ENCODE measurements at regions not wholly inside any gene's neighbourhood (a gene's known extent, or its start where the extent isn't known, plus 50 kb on each side); places are given as distances from the start of the nearest gene placed in this dataset.

DNA sequence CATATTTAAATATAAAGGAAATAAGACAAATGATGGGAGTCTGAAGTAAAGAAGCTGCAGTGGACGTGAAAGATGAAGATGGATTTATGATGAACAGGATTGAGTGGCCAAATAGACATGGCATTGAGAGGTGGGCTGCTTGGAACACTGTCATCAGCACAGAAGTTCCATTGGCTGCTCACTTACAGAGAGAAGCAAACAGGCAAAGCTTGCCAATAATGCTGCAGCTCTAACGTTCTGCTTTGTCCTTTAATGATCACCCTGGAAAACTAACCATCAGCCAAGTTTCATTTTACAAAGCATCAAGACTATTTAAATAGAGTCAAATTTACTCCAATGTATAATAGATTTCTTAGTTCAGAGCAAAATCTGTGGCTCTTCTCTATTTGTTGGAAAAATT is 721.4 kb downstream of the TMTC2 start:
- Histone ChIP-seq H3K27ac (no peak overlapping the region), H3K9me3 (no peaks in the 10 kb centered on the region), H3K4me1 (no peaks in the 10 kb centered on the region), H3K36me3 (ENCODE audit: low read depth, missing control alignments) (no peaks in the 10 kb centered on the region), H3K4me3 (no peak overlapping the region), H3K27me3 (no peaks in the 10 kb centered on the region)
- 61% methylated on average over 2 of the region's 2 CpGs for WGBS, 2 donors
- intact Hi-C loops (cut with DNase I; ENCODE audit: low total_unique reads) = no loop called here
- TF ChIP-seq CTCF (IDR thresholded peaks at IDR 0.05) (no peak), POLR2A (IDR thresholded peaks at IDR 0.05) (no peak)
- DNase-seq = no peak

DNA sequence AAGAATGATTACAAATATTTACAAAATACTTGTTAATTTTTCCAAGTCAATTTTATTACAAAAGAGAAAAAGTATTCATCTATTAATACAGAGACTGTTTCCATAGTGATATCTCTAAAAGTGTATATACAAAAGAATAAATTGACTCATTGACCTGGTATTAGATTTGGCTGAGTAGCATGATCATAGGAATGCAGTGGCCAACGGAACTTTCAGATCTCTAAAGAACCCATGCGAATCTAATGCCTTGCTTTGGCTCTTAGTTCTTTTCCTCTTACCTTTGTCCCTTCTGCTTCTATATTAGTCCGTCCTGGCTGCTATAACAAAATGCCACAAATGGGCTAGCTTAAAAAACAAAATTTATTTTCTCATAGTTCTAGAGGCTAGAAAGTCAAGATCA is 717.8 kb downstream of the TMTC2 start:
- Histone ChIP-seq H3K27me3 (no peaks in the 10 kb centered on the region), H3K27ac (no peak overlapping the region), H3K4me3 (no peak overlapping the region), H3K4me1 (no peaks in the 10 kb centered on the region), H3K36me3 (ENCODE audit: low read depth, missing control alignments) (no peaks in the 10 kb centered on the region), H3K9me3 (no peaks in the 10 kb centered on the region)
- no peak for TF ChIP-seq CTCF (IDR thresholded peaks at IDR 0.05)
- no peak for TF ChIP-seq POLR2A (IDR thresholded peaks at IDR 0.05)
- no peak for DNase-seq
- WGBS, 2 donors = 89 to 96% methylated on average over 3 of the region's 3 CpGs
- intact Hi-C loops (cut with DNase I; ENCODE audit: low total_unique reads) = no loop called here

GRCh38 chr12:83390186-83390585 is 703.5 kb downstream of the TMTC2 start:
- H3K9me3 ChIP-seq = no peaks in the 10 kb centered on the region
- intact Hi-C loops (cut with DNase I; ENCODE audit: low total_unique reads) = no loop called here
- no peaks in the 10 kb centered on the region for H3K4me1 ChIP-seq
- WGBS, 2 donors = 74 to 76% methylated on average over 3 of the region's 3 CpGs
- H3K27me3 ChIP-seq = no peaks in the 10 kb centered on the region
- TF ChIP-seq CTCF (IDR thresholded peaks at IDR 0.05) = no peak
- no peaks in the 10 kb centered on the region for H3K36me3 ChIP-seq (ENCODE audit: low read depth, missing control alignments)
- no peak overlapping the region for H3K27ac ChIP-seq
- DNase-seq = no peak
- no peak overlapping the region for H3K4me3 ChIP-seq

DNA sequence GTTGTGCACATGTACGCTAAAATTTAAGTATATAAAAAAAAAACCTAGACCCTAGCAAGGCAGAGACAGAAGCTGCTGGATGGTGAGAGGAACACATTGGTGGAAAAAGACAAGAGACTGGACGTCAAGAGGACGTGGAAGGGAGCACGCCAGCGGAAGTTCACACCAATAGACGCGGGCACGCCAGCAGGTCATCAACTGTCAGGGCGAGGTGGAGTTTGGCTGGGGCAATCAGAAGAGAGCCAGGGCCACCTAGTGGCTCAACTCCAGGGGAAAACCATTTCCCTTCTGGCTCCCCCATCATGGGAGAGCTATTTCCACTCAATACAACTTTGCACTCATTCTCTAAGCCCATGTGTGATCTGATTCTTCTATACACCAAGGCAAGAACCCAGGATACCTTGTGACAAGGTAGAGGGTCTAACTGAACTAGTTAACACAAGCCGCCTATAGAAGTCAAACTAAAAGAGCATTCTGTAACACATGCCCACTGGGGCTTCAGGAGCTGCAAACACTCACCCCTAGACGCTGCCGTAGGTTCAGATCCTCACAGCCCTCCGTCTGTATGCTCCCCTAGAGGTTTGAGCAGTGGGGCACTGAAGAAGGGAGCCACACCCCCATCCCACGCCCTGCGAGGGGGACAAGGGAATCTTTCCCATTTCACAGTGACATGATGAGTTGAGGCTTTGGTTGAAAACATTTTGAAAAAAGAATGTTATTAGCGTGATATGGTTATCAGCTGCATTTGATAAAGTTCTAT is 702.7 kb downstream of the TMTC2 start:
- intact Hi-C loops (cut with DNase I; ENCODE audit: low total_unique reads) = no loop called here
- peak; percentile 60 for DNase-seq
- WGBS, 2 donors = 43 to 67% methylated on average over 16 of the region's 16 CpGs

More for the DNA sequence above, 702.7 kb downstream of the TMTC2 start:
- no peaks in the 10 kb centered on the region for H3K9me3 ChIP-seq
- H3K4me1 ChIP-seq = no peaks in the 10 kb centered on the region
- TF ChIP-seq CTCF (IDR thresholded peaks at IDR 0.05) = peak in 2 of 3 experiments; percentile 6 to 21
- TF ChIP-seq POLR2A (IDR thresholded peaks at IDR 0.05) = no peak
- H3K4me3 ChIP-seq = no peak overlapping the region
- no peak overlapping the region for H3K27ac ChIP-seq
- no peaks in the 10 kb centered on the region for H3K36me3 ChIP-seq (ENCODE audit: low read depth, missing control alignments)
- H3K27me3 ChIP-seq = no peaks in the 10 kb centered on the region
